NOMO-1 (cell line): ENCODE measurements at regions not wholly inside any gene's neighbourhood (a gene's known extent, or its start where the extent isn't known, plus 50 kb on each side); places are given as distances from the start of the nearest gene placed in this dataset.
"Not testable (repeated sequence)": the region's sequence is repeated elsewhere in the genome, so short reads cannot be mapped to it uniquely, and the experiment has no call there.

Experiments used
- DNase-seq, 2 experiments: peaks; one replicate each; lab custom pipeline; 2025; ENCODE audit not compliant: unreplicated experiment in 2 of 2; lab: John Stamatoyannopoulos, UW

DNA sequence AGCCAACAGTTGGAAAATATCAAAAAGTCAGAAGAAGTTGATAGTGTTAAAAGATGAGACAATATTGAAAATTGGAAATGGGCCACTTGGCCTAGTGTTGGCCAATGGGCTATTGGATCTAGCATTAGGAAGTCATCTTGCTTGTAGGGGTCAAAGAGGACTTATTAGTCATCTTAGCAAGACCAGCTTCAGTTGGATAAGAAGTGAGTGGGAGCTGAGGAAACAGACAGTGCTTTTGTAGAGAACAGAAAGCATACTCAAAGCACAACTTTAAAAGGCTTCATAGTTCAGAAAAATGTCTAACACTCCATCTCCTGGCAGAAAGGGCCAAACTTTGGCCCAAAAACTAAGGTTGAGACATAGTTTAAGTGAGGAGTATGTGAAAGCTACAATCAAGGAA lies 139.9 kb upstream of the PKN2 start:
- DNase-seq, result no peak

DNA sequence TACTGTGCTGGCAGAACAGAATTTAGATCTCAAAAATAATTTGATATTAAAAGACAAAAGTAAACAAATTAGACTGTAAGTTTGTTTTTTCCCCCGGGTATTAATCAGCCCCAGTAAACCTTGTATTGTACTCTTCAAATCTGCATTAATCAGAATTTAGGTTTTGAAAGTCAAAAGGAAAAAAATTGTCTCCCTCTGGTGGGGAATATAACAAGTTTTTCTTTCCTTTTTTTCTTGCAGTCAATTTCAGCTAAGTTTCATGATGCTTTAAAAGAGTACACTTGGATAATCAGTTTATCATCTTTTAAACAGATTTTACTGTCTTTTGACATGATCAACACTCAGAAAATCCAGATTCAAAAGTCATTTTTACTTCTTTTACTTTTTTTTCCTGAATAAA lies 134.5 kb upstream of the PKN2 start:
- DNase-seq, result peak in 1 of 2 experiments; percentile 16

DNA sequence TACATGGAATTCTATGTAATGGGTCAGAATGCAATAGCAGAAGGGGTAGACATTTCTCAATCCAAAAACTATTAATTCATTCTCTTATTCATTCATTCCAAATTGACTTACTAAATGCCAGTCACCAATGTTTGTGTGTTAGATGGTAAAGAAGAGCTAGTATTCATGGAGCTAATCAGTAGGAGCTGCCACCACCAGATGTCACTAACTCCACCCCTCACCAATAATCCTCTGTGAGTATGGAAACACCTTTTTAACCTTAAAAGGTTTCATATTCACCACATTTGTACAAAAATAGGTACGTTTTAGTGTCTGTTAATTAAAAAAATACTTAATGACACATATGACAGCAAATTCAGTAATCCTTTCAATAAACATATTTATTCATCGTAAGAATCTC lies 131.8 kb upstream of the PKN2 start:
- DNase-seq, result no peak

DNA sequence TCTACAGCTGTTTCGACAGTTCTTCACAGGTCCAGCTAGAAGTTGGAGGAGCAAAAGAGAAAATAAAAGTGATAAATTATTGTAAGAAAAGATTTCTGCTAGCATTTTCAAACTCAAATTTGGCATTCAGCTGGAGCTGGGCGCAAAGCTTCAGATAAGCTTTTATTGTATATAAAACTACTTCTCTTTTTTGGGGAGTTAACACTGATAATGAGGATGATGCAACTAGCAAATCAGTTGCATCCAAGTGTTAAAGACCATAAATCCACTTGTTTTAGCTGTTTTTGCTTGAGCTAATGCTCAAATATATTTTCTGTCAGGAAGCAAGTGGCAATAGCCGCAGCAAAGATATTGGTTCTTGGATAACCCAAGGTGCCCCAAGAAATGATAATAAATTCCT lies 127.1 kb upstream of the PKN2 start:
- DNase-seq, result peak; percentile 58 to 83

DNA sequence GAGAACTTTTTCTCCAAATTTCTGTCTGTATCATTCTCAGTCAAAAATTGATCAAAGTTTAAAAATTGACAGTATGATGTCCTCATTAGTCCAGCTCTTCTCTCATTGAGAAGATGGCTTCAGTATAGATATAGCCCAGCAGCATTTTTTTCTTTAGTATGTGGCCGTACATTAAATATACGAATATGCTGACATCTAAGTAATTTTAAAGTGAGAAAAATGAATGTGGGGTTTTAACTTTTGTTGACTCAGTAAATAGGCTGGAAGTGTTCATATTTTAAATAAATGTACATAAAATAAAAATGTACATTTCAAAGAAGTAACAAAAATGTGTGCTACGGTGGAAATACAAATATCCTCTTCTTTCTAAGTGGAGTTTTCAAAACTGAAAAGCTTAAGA lies 123.5 kb upstream of the PKN2 start:
- DNase-seq, result no peak

DNA sequence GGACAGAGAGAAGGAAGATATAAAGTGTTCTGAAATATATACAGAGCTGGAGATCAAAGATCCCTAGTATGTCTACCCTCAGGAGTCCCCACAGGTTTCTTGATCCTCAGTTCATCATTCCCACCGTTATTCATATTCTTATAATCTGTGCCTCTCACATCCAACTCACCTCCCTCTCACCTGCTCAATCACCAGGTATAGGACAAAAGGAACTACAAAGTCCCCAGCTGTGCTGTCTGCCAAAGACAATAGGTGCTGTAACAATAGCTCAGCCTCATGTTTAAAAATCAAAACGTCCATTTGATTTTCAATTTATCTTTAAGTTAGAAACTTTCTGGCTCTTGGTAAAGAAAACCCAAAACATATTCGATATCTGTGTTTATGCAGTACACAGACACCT lies 121.1 kb upstream of the PKN2 start:
- no peak for DNase-seq

DNA sequence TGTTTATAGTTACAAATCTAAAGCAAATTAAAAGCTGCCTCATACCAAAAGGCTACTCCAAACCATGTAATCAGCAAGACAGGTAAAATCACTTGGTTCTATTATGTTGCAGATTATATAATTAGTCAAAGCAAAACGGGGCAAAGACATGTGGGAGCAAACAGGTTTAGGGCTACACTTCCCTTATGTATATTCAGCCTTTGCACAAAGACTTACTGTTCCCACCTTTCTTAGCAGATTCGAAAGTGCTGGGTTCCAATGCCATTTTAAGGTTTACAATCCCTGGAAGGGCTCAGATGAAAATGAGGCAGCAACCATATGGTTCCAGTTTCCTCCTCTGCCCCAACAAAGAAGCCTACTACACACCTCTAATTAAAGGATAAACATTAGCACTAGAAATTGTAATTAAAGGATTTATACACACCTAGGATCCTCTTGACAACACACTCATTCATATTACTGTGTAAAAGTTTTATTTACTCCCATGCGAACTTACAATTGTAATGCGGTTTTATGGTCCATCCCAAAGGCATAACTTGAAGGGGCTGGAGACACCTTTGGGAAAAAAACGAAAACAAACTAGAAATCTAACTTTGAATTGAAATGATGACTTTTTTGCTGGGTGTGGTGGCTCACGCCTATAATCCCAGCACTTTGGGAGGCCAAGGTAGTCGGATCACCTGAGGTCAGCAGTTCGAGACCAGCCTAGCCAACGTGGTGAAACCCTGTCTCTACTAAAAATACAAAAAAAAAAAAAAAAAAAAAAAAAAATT lies 117.3 kb upstream of the PKN2 start:
- no peak for DNase-seq

DNA sequence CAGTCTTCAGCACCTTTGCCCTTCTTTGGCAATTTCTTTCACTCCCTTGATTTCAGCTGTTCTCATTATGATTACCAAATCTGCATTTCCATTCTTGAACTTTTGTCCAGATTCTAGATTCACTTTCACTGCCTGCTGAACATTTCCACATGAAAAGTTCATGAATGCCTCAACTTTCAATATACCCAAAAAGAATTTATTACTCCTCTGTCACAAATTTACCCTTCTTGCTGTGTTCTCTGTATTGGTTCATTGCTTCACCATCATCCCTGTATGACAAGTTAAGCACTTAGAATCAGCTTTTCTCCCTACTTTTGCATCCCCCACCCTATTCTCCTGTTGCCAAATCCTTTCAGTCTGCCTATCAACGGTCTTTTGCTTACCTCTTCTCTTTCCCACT lies 112.6 kb upstream of the PKN2 start:
- DNase-seq, result no peak

DNA sequence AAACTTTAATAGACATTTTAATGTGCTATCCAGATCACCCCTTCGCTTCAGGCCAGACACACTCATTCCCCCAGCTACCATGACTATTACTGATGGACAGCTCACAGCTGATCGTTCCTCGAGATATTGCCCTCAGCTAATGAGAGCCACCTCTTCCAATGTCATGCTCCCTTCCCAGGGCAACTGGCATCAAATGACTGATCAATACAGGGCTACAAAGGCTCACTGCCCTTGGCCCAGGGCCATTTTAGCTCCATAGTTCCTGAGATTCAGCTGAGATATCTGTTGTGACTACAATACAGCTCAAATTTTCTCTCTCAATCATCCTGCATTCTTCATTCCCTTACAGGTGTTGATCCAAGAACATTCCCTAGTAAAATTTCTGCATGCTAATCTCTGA lies 104.5 kb upstream of the PKN2 start:
- no peak for DNase-seq

DNA sequence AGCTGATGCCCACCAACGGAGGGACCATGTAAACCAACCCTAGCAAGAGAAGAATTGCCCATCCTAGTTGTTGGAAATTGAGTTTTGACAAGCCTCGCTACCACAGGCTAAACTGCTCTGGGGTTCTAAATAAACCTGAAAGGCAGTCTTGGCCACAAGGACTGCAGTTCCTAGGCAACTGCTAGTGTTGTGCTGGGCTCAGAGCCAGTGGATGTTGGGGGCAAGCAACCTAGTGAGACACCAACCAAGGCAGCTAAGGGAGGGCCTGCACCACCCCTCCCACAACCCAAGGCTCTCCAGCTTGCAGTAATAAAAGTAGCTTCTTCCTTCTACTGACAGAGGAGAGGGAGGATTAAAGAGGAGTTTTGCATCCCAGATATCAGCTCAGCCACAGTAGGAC lies 102.4 kb upstream of the PKN2 start:
- DNase-seq, result no peak

DNA sequence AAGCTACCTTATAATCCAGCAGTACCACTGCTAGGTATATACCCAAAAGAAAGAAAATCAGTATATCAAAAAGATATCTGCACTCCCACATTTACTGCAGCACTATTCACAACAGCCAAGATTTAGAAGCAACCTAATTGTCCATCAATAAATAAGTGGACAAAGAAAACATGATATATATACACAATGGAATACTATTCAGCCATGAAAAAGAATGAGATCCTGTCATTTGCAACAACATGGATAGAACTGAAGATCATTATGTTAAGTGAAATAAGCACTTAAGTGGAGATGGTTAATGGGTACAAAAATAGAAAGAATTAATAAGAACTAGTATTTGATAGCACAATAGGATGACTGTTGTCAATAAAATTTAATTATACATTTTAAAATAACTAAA lies 90.7 kb upstream of the PKN2 start:
- DNase-seq, result no peak

DNA sequence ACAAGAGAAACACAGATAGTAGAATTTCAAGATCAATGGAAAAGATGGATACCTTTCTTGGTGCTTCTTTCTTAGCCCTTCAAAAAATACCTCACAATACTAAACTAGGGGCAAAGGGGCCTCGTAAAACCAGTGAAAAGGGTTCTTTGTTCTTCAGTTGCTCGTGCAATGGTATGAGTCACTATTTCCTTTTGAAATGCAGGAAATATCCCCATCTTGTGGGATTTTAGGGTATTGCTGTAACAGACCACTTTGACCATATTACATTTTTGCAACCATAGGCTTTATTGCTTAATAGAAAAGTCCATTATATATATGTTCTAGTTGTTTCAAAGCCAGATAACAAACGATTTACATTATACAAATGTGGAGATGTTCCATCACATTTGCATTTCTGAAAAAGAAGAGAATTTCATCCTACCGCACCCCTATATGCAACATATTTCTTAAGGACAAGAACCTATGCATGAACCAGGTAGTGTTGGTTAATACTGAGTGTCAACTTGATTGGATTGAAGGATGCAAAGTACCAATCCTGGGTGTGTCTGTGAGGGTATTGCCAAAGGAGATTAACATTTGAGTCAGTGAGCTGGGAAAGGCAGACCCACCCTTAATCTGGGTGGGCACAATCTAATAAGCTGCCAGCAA lies 88.6 kb upstream of the PKN2 start:
- peak; percentile 44 to 80 for DNase-seq

DNA sequence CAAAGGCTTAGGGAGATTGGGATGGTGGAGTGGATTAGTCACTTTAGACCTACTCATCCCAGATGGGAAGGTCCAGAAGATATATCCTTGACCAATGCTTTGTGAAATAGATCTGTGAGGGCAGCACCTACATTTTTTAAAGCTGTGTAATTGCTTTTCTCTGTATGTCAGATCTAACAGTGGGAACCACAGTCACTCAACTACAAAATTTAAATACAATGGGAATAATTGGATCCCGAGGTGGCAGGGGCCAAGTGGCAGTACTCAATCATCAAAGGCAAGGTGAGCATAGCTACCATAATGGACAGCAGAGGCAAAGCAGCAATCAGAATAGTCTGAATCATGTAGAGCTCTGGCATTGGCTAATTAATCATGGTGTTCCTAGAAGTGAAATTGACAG lies 86.1 kb upstream of the PKN2 start:
- not testable (repeated sequence) for DNase-seq

DNA sequence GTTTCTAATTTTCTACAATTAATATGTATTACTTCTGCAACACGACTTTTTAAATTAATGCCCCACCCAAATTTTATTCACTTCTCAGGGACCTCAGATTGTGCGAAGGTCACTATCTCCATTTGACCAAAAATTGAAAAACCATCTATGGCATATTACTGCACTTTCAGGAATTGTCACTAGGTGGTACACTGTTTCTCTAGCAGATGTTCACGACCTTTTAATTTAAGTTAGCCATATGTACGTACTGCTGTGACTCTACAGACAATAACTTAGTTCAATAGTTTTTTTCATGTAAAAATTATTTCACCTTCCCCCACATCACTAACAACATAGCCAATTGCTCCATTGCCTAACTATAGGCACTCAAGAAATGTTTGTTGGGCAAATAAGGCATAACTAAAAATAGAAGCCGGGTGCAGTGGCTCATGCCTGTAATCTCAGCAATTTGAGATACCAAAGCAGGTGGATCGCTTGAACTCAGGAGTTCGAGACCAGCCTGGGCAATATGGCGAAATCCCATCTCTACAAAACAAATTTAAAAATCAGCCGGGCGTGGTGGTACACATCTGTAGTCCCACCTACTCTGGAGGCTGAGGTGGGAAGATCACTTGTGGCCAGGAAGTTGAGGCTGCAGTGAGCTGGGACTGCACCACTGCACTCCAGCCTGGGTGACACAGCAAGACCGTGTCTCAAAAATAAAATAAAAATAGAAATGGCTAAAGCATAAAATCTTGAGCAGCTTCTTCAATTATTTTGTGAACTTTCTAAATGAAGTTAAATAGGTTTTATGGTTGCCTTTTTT lies 75.7 kb upstream of the PKN2 start:
- DNase-seq, result peak in 1 of 2 experiments; percentile 66

DNA sequence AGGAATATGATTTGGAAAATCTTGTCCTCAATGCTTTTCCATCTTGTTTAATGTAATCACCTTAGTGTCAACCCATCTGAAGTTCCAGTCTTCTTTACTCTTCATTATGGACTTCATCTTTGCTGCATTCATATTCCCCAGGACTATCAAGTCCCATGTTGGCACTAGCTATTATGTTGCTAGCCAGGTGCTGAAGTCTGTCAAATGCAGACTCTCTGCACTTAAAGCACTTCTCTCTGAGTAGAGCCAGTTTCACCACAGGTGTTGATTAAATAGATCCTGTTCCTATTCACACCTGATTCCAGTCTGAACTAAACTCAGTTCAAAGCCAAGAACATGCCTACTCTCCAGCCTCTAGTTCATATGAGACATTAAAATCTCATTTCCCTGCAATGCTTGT lies 75.0 kb upstream of the PKN2 start:
- no peak for DNase-seq

DNA sequence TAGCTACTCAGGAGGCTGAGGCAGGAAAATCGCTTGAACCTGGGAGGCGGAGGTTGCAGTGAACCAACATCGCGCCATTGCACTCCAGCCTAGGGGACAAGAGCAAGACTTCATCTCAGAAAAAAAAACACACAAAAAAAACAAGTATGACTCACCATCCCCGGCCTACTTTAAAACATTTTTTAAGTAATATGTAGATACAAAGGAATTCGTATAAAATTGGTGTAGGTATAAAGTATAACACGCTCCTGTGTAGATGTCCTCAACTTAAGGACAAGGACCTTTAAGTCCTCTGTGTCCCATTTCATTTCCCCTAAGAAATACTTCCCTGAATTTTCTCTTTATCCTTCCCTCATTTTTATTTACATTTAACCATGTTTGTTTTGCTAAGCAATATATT lies 73.4 kb upstream of the PKN2 start:
- DNase-seq, result no peak

DNA sequence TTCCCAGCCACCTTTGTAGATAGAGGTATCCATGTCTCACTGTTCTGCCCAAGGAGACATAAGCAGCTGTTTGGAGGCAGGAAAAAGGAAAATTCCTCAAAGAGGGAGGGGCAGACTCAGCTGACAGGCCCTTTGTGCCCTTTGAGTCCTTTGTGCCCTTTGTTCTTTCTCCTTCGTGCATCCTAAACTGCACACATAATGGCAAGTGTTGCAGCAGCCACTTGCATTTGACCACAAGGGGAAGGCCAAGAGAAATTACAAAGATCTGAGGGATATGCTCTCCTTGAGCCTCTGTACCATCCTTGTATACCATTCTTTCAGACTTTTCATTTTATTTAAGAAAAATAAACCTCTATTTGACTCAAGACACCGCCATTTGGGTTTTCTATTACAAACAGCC lies 71.8 kb upstream of the PKN2 start:
- DNase-seq, result no peak

DNA sequence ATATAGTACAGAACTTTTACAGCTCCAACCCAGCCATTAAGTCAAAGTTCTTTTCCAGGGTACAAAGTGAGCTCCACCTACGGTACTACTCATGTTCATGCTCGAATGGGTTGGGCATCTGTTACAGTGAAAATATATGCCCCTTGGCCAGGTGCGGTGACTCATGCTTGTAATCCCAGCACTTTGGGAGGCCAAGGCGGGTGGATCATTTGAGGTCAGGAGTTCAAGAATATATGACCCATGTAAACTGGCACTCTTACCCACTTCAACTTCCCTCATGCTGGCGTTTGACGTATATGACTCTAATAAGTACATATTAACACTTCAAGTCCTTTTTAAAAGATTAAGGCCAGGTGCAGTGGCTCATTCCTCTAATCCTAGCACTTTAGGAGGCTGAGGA lies 71.3 kb upstream of the PKN2 start:
- DNase-seq, result no peak

DNA sequence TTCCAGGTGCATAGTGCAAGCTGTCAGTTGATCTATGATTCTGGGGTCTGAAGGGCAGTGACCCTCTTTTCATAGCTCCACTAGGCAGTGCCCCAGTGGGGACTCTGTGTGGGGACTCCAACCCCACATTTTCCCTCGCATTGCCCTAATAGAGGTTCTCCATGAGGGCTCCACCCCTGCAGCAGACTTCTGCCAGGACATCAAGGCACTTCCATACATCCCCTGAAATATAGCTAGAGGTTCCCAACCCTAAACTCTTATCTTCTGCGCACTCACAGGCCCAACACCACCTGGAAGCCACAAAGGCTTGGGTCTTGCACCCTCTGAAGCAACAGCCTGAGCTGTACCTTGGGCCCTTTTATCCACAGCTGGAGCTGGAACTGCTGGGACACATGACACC lies 65.7 kb upstream of the PKN2 start:
- no peak for DNase-seq

DNA sequence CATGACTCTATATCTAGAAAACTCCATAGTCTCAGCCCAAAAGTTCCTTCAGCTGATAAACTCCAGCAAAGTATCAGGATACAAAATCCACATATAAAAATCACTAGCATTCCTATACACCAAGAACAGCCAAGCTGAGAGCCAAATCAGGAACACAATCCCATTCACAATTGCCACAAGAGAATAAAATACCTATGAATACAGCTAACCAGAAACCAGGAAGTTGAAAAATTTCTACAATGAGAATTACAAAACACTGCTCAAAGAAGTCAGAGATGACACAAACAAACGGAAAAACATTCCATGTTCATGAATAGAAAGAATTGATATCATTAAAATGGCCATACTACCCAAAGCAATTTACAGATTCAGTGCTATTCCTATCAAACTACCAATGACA lies 61.0 kb upstream of the PKN2 start:
- not testable (repeated sequence) for DNase-seq
